AG04450 (cell line): ENCODE measurements at regions not wholly inside any gene's neighbourhood (a gene's known extent, or its start where the extent isn't known, plus 50 kb on each side); places are given as distances from the start of the nearest gene placed in this dataset.
A peak's percentile ranks its signal among the peaks of the same experiment; 100 is the strongest.

Experiments used
- CTCF ChIA-PET: fragments of 300-600, 350-600 bp; formaldehyde crosslinking; extraction: SDS; loops from one replicate; lab custom pipeline; 2022; ENCODE audit warnings: antibody characterized with exemption, inconsistent platforms; lab: Charles Lee
- POLR2A ChIA-PET: fragments of 350-600 bp; formaldehyde crosslinking; extraction: SDS; loops from one replicate; lab custom pipeline; 2021; ENCODE audit warnings: antibody characterized with exemption, inconsistent platforms; lab: Yijun Ruan, JAX
- DNase-seq: peaks from one replicate; pipeline ENCODE4 v3.0.0-alpha.2; 2011; ENCODE audit warnings: low read depth, low spot score
- H3K27ac ChIP-seq: one replicate; pipeline ENCODE4 v1.5.1; 2012; ENCODE audit warnings: low read depth, low read length, control low read depth
- H3K27me3 ChIP-seq: one replicate; pipeline ENCODE4 v1.6.0; 2012; ENCODE audit warnings: low read length; ENCODE audit not compliant: control insufficient read depth, insufficient read depth
- H3K4me3 ChIP-seq: 2 replicates; pipeline ENCODE4 v1.5.1; 2011; ENCODE audit warnings: mild to moderate bottlenecking, low read depth, low read length, control low read depth
- H3K9me3 ChIP-seq: 2 replicates; pipeline ENCODE4 v1.5.1; 2012; ENCODE audit warnings: low read length; ENCODE audit not compliant: control insufficient read depth, insufficient read depth
- CTCF ChIP-seq: IDR thresholded peaks from 2 replicates; pipeline ENCODE4 v1.5.1; 2011; ENCODE audit warnings: low read depth, low read length, control low read depth, inconsistent platforms

- CTCF ChIA-PET = no interaction called here
- Histone ChIP-seq H3K27ac (peak overlapping the region; percentile 61), H3K4me3 (no peak overlapping the region), H3K27me3 (no peaks in the 10 kb centered on the region), H3K9me3 (no peaks in the 10 kb centered on the region; the same call in 1 of the 2 replicates)
- POLR2A ChIA-PET = no interaction called here
- TF ChIP-seq CTCF = no peak
- no peak for DNase-seq
These were observed 1225.5 kb downstream of the NLGN4Y start for GRCh38 chrY:15749533-15750433.

GRCh38 chrY:15751001-15751400, 1226.7 kb downstream of the NLGN4Y start:
- no peak for TF ChIP-seq CTCF
- POLR2A ChIA-PET = no interaction called here
- CTCF ChIA-PET = no interaction called here

GRCh38 chrY:15756266-15756665, 1231.9 kb downstream of the NLGN4Y start:
- no peak overlapping the region for H3K4me3 ChIP-seq
- no peak for TF ChIP-seq CTCF
- DNase-seq = no peak
- H3K27me3 ChIP-seq = no peaks in the 10 kb centered on the region
- POLR2A ChIA-PET = no interaction called here
- H3K9me3 ChIP-seq = no peaks in the 10 kb centered on the region
- no peak overlapping the region for H3K27ac ChIP-seq
- CTCF ChIA-PET = no interaction called here

More at GRCh38 chrY:15751001-15751400, 1226.7 kb downstream of the NLGN4Y start:
- Histone ChIP-seq H3K4me3 (no peak overlapping the region), H3K27ac (no peak overlapping the region), H3K27me3 (no peaks in the 10 kb centered on the region), H3K9me3 (no peaks in the 10 kb centered on the region; the same call in 1 of the 2 replicates)
- DNase-seq = no peak

- Histone ChIP-seq H3K4me3 (no peak overlapping the region), H3K9me3 (0 out of 2 replicates have a peak, but pooled peaks cover 3% of the 10 kb centered on the region), H3K27ac (no peak overlapping the region), H3K27me3 (no peaks in the 10 kb centered on the region)
- ChIA-PET CTCF (no interaction called here), POLR2A (no interaction called here)
- no peak for DNase-seq
- TF ChIP-seq CTCF = no peak
These were observed 1249.2 kb downstream of the NLGN4Y start for GRCh38 chrY:15773579-15773978.

- Histone ChIP-seq H3K4me3 (no peak overlapping the region), H3K27me3 (no peaks in the 10 kb centered on the region), H3K27ac (no peak overlapping the region), H3K9me3 (0 out of 2 replicates have a peak, but pooled peaks cover 3% of the 10 kb centered on the region)
- ChIA-PET CTCF (no interaction called here), POLR2A (no interaction called here)
- DNase-seq = no peak
- no peak for TF ChIP-seq CTCF
These were observed 1251.6 kb downstream of the NLGN4Y start for GRCh38 chrY:15775880-15776279.
